Panc1 (cell line): ENCODE measurements at regions not wholly inside any gene's neighbourhood (a gene's known extent, or its start where the extent isn't known, plus 50 kb on each side); places are given as distances from the start of the nearest gene placed in this dataset.

ENCODE experiments used
- SIN3A ChIP-seq: IDR thresholded peaks from 2 replicates; pipeline ENCODE4 v1.6.1; 2012; ENCODE audit warnings: low read depth, mild to moderate bottlenecking, low read length, moderate library complexity, borderline replicate concordance; ENCODE audit not compliant: insufficient read depth
- TF ChIP-seq, protein P1 (sequence below): fragments of 450-650 bp; IDR thresholded peaks from 2 replicates; pipeline ENCODE4 v1.5.1; 2017; ENCODE audit warnings: mild to moderate bottlenecking
- TF ChIP-seq, protein P2 (sequence below), 2 experiments: IDR thresholded peaks; 2 replicates each; pipeline ENCODE4 v1.6.1; 2011 to 2012; ENCODE audit warnings: low read depth in 2 of 2, control low read depth in 1 of 2, low read length in 1 of 2, mild to moderate bottlenecking in 1 of 2, moderate library complexity in 1 of 2; ENCODE audit not compliant: insufficient read depth in 1 of 2

GRCh38 chr5:56683733-56684132, 131.6 kb upstream of the MAP3K1 start:
- TF ChIP-seq SIN3A, result no peak
- TF ChIP-seq, protein P1, sequence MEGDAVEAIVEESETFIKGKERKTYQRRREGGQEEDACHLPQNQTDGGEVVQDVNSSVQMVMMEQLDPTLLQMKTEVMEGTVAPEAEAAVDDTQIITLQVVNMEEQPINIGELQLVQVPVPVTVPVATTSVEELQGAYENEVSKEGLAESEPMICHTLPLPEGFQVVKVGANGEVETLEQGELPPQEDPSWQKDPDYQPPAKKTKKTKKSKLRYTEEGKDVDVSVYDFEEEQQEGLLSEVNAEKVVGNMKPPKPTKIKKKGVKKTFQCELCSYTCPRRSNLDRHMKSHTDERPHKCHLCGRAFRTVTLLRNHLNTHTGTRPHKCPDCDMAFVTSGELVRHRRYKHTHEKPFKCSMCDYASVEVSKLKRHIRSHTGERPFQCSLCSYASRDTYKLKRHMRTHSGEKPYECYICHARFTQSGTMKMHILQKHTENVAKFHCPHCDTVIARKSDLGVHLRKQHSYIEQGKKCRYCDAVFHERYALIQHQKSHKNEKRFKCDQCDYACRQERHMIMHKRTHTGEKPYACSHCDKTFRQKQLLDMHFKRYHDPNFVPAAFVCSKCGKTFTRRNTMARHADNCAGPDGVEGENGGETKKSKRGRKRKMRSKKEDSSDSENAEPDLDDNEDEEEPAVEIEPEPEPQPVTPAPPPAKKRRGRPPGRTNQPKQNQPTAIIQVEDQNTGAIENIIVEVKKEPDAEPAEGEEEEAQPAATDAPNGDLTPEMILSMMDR, result no peak
- TF ChIP-seq, protein P2, sequence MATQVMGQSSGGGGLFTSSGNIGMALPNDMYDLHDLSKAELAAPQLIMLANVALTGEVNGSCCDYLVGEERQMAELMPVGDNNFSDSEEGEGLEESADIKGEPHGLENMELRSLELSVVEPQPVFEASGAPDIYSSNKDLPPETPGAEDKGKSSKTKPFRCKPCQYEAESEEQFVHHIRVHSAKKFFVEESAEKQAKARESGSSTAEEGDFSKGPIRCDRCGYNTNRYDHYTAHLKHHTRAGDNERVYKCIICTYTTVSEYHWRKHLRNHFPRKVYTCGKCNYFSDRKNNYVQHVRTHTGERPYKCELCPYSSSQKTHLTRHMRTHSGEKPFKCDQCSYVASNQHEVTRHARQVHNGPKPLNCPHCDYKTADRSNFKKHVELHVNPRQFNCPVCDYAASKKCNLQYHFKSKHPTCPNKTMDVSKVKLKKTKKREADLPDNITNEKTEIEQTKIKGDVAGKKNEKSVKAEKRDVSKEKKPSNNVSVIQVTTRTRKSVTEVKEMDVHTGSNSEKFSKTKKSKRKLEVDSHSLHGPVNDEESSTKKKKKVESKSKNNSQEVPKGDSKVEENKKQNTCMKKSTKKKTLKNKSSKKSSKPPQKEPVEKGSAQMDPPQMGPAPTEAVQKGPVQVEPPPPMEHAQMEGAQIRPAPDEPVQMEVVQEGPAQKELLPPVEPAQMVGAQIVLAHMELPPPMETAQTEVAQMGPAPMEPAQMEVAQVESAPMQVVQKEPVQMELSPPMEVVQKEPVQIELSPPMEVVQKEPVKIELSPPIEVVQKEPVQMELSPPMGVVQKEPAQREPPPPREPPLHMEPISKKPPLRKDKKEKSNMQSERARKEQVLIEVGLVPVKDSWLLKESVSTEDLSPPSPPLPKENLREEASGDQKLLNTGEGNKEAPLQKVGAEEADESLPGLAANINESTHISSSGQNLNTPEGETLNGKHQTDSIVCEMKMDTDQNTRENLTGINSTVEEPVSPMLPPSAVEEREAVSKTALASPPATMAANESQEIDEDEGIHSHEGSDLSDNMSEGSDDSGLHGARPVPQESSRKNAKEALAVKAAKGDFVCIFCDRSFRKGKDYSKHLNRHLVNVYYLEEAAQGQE (IDR thresholded peaks at IDR 0.05; ENCODE audit: insufficient read depth in 1 of 2, low read depth in 2 of 2, low read length in 1 of 2), result no peak
